ENCODE measurements at regions not wholly inside any gene's neighbourhood (a gene's known extent, or its start where the extent isn't known, plus 50 kb on each side); places are given as distances from the start of the nearest gene placed in this dataset.

DNA sequence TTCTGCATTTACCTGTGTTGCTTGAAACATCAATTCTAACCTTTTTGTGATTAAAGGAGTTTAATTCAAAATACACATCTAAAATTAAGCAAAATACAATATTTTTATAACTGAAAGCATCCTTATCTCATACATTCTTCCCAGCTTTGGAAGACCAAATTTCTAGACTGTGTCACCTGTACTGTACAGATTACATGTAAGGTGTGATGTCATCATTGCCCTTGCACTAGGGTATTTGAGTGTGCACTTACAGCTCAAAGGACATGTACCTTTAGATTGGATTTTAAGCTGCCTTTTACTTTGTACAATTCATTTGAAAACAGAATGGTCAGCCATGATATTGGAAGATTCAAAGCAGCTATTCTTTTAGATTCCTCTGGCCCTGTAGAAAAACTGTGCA lies 932.8 kb upstream of the POU3F3 start:
- no peaks in the 10 kb centered on the region for H3K36me3 Mint-ChIP-seq (ENCODE audit: low read depth)
- no peak overlapping the region for H3K27ac Mint-ChIP-seq
- H3K27me3 Mint-ChIP-seq, result no peaks in the 10 kb centered on the region
- ChIA-PET CTCF (no interaction called here), POLR2A (no interaction called here)
- no peak overlapping the region for H3K4me3 Mint-ChIP-seq
- intact Hi-C loops (cut with micrococcal nuclease), result no loop called here
- H3K9me3 Mint-ChIP-seq, result peaks cover 12% of the 10 kb centered on the region
- no peak for TF ChIP-seq CTCF (IDR thresholded peaks at IDR 0.05)
- ATAC-seq (ENCODE audit: low read depth) (no peak), DNase-seq (no peak)
- H3K4me1 Mint-ChIP-seq, result no peaks in the 10 kb centered on the region

DNA sequence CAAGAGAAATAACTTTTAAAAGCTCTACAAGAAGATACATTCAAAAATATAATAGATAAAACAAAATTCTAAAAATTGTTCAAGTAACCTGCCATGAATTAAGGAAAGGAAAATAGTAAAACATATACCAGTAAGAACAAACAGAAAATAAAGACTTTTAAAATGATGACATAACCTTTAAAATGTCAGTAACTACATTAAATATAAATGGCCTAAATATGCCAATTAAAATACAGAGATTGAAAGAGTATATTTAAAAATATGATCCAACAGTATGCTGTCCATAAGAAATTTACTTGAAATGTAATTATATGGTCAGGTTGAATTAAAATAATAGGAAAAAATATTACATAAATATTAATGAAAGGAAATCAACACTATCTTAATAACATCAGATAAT lies 911.7 kb upstream of the POU3F3 start:
- CTCF ChIA-PET, result no interaction called here
- Mint-ChIP-seq H3K4me3 (no peak overlapping the region), H3K27me3 (no peaks in the 10 kb centered on the region), H3K36me3 (ENCODE audit: low read depth) (no peaks in the 10 kb centered on the region), H3K9me3 (no peaks in the 10 kb centered on the region), H3K4me1 (no peaks in the 10 kb centered on the region), H3K27ac (no peak overlapping the region)
- intact Hi-C loops (cut with micrococcal nuclease), result no loop called here
- DNase-seq (no peak), ATAC-seq (ENCODE audit: low read depth) (no peak)
- TF ChIP-seq CTCF (IDR thresholded peaks at IDR 0.05), result no peak
- POLR2A ChIA-PET, result no interaction called here

- intact Hi-C loops (cut with micrococcal nuclease), result no loop called here
- no peak for ATAC-seq (ENCODE audit: low read depth)
- DNase-seq, result no peak
- no peaks in the 10 kb centered on the region for H3K9me3 Mint-ChIP-seq
- no peaks in the 10 kb centered on the region for H3K4me1 Mint-ChIP-seq
- TF ChIP-seq CTCF (IDR thresholded peaks at IDR 0.05), result no peak
- no peaks in the 10 kb centered on the region for H3K36me3 Mint-ChIP-seq (ENCODE audit: low read depth)
- H3K27ac Mint-ChIP-seq, result no peak overlapping the region
- POLR2A ChIA-PET, result no interaction called here
- no peaks in the 10 kb centered on the region for H3K27me3 Mint-ChIP-seq
- no peak overlapping the region for H3K4me3 Mint-ChIP-seq
- CTCF ChIA-PET, result no interaction called here
Observed at GRCh38 chr2:103945083-103945482, 908.8 kb upstream of the POU3F3 start.

DNA sequence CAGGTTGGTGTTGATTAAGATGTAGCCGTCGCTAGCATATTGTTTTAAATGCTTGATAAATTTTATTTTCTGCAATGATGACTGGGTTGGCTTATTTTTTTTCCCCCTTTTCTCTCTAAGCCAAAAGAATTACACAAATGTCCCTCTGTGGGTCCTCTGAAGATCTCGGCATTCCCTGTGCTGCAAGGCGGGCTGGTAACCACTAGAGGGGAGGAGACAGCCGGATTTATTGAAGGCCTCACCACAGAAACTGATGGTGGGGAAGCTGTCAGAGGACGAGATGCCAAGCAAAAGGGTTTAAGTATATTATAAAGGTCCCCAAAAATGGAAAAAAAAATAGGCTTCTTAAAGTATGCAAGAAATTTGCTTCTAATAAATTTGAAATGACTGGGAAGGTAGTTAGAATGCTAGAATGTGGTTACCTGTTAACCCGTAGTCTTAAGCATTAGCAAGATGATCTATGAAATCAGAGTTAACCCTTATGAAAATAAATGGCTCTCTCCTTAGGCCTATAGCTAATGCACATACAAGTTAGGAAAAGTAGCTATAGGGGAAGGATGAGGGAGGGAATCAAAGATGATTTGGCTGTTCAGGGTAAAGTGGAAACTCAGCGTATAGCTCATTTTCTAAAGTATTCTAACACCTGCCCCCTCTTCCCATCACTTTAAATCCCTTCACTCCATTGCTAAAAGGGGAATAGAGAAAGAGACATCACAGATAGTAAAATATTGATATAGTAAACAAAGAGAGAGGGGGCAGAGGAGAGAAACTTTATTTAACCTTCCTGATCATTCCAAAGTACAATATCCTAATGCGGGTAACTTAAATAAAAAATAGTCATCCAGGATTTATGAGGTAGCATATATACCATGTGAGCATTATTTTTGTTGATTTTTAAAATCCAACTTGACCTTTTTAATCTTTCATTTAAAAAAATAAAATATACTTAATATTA lies 894.5 kb upstream of the POU3F3 start:
- H3K4me3 Mint-ChIP-seq, result no peak overlapping the region
- peak; percentile 18 for TF ChIP-seq CTCF (IDR thresholded peaks at IDR 0.05)
- H3K4me1 Mint-ChIP-seq, result no peaks in the 10 kb centered on the region
- H3K36me3 Mint-ChIP-seq (ENCODE audit: low read depth), result no peaks in the 10 kb centered on the region
- no peaks in the 10 kb centered on the region for H3K9me3 Mint-ChIP-seq
- no peak for ATAC-seq (ENCODE audit: low read depth)
- H3K27ac Mint-ChIP-seq, result no peak overlapping the region
- no peak for DNase-seq
- ChIA-PET POLR2A (no interaction called here), CTCF (no interaction called here)
- intact Hi-C loops (cut with micrococcal nuclease), result loop anchor here (5.0 to 10.0 kb wide), 4 partner anchors 453 to 1278 kb away; no protein-coding TSS in a partner anchor
- H3K27me3 Mint-ChIP-seq, result no peaks in the 10 kb centered on the region

GRCh38 chr2:103960129-103960513 lies 893.8 kb upstream of the POU3F3 start:
- POLR2A ChIA-PET, result no interaction called here
- TF ChIP-seq CTCF (IDR thresholded peaks at IDR 0.05), result no peak
- CTCF ChIA-PET, result no interaction called here
- no peak overlapping the region for H3K27ac Mint-ChIP-seq
- intact Hi-C loops (cut with micrococcal nuclease), result no loop called here
- H3K9me3 Mint-ChIP-seq, result no peaks in the 10 kb centered on the region
- no peaks in the 10 kb centered on the region for H3K36me3 Mint-ChIP-seq (ENCODE audit: low read depth)
- H3K4me3 Mint-ChIP-seq, result no peak overlapping the region
- H3K4me1 Mint-ChIP-seq, result no peaks in the 10 kb centered on the region
- no peaks in the 10 kb centered on the region for H3K27me3 Mint-ChIP-seq
- ATAC-seq (ENCODE audit: low read depth), result no peak
- DNase-seq, result no peak
